ENCODE measurements at regions not wholly inside any gene's neighbourhood (a gene's known extent, or its start where the extent isn't known, plus 50 kb on each side); places are given as distances from the start of the nearest gene placed in this dataset.
"Not testable (repeated sequence)": the region's sequence is repeated elsewhere in the genome, so short reads cannot be mapped to it uniquely, and the experiment has no call there.

DNA sequence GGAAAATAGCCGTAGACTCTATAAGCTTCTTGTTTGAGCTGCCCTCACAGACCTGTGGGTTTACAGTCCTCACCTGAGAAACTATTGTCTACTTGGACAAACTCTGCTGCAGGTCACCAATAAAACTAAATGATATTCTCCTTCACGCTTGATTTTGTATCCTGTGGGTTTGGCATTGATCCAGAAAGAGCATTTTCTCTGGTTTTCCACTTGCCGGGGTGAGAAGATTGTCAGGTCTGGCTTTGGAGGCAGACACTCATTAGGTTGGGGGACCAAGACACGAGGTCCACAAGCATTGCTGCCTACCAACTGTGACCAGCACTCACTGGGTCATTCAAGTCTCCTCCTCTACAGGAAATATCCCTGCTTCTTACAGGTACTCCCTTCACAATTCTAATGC, 68.5 kb downstream of the CDC14C start:
- DNase-seq (ENCODE audit: low read depth) = peak; percentile 2

DNA sequence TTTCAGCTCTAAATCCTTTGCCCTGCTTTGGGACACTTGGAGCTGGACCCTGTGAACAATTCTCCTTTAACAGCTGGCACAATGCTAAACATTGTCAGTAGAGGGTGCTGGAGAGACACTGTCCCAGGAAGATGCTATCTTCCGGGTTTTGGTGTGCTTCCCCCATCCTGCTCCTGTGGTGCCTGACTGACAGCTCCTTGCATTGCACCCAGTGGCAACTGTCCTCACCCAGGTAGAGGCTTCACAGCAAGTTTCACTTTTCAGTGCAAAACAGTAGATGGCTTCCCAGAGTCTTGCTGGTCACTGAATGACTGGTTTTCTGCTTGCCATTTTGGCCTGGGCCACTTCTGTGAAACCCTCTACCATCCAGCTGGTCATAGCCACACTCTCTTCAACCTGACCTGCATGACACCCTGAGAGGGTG, 77.3 kb downstream of the CDC14C start:
- DNase-seq (ENCODE audit: low read depth) = peak; percentile 20

DNA sequence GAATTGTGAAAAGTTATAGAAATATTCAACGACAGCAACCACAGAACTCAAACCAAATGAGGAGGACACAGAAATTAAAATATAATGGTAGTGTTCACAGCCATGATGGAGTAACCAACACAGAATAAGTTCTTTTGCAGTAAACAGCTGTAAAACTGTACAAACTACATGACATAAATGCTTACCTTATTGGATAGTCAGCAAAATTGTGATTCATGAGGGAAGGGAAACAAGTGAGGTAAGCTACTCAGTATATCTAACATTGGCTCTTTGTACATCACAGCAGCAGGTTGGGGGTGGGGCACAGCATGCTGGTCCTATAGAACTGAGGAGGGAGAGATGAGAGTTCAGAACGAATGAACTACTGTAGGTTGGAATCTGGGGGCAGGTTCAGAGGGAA, 86.4 kb downstream of the CDC14C start:
- no peak for DNase-seq (ENCODE audit: low read depth)

DNA sequence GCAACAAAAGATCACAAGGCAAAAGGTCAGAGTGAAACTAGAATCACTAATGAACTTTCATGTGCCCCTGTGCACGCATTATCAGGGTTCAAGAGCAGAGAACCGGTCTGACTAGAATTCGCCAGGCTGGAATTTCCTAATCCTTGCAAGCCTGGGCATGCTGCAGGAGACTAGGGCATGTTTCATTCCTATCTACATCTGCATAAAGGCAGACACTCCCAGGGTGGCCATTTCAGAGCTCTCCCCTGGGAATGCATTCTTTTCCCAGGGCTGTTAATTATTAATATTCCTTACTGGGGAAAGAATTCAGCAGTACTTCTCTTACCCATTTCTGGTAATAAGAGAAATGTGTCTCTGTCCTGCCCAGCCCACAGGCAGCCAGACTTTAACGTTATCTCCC, 90.5 kb downstream of the CDC14C start:
- DNase-seq (ENCODE audit: low read depth) = no peak

DNA sequence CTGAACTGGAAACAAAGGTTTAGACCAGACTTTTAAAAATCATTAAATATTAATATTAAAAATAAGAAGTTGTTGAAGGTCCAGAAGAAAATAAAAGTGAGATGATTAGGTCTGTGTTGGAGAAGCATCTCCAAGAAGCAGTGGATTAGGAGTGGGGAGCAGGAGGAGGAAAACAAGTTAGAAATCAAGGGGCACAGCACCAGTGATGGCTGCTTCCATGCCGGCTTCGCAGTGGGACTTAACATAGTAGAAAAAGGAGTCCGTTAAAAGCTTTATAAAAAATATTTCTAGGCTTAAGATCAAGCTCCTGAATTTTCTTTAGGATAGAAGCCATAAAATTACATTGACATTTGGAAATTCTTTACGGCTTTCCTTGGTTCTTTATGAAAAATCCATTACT, 95.8 kb downstream of the CDC14C start:
- DNase-seq (ENCODE audit: low read depth) = no peak

DNA sequence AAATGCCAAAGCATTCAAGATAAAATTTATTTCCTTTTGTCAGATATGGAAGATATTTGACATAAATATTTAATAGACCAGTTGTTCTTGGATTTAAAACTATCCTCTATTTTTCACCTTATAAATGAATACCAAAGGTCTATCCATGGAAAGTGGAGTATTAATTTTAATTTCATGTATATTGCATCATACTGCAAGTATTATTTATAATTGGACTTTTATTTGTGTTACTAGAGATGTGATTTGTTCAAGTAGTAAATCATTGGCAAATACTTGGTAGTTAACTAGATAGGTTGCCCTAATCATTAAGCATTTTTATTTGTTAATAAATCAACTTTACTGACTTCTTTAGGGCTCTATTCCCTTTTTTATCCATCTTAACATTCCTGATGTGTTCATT, 98.1 kb downstream of the CDC14C start:
- no peak for DNase-seq (ENCODE audit: low read depth)

DNA sequence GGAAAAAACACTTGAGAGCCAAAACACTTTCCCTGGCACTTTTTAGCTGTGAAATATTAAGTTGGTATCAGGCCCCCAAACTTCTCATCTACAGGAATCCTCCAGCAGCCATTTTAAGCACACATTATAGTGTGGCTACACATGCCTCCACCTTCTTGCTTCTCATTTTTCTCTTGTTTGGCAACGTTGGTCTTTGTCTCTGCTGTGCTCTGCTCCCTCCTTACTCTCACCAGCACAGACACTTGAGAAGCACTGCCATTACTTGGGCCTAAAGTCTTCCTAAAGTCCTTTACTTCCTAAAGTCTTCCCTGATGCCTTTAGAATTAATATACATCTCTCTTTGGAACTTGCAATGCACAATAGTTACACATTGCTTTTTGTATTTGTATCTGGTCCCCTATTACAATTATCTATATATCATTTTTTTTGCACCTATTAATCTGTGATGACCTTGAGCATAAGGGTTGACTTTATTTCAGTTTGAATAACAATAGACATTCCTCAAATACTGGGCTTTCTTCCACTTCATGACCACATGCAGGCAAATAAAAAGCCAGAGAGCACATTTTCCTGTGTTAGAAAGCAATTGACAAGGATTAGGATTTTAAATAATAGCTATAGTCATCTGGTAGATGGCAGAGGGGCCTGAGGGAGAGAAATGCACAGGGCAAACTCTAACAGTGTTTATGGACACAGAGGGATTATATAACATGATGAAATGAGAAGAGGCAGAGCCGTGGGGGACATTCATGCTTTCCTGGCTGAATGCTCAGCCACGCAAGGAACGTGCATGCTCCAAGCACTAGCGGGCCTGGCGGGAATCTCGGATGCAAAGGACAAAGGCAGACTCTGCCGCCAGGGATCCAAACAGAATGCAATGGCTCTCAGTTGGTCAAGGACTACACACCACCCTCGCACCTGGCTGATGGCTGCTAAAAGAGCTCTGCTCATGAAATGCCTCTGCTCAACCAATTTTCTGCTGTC, 99.3 kb downstream of the CDC14C start:
- DNase-seq (ENCODE audit: low read depth) = no peak

DNA sequence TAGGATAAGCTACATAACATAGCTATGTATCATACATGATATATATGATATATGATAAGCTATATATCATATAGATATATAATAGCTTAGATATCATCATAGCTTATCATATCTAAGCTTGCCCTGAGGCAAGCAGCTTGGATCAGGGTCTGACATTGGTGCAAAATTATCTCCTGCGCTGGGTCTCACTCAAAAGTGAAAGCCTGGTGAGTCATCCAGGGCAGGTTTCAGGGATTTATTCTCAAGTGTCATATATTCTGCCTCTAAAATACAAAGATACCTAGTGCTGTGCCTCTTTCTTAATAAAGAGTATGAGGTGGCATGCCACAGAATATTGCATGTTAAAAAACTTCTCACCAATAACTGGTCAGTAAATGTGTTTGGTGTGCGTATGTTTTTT, 105.9 kb downstream of the CDC14C start:
- DNase-seq (ENCODE audit: low read depth) = no peak

DNA sequence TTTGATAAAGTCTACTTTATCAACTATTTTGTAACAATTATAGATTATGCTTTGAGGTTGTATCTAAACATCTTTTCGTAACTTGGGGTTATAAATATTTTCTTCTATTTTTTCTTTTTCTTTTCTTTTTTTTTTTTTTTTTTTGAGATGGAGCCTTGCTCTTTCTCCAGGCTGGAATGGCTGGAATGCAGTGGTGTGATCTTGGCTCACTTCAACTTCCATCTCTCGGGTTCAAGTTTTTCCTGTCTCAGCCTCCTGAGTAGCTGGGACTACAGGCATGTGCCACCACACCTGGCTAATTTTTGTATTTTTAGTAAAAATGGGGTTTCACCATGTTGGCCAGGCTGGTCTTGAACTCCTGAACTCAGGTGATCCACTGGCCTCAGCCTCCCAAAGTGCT, 108.8 kb downstream of the CDC14C start:
- not testable (repeated sequence) for DNase-seq (ENCODE audit: low read depth)

DNA sequence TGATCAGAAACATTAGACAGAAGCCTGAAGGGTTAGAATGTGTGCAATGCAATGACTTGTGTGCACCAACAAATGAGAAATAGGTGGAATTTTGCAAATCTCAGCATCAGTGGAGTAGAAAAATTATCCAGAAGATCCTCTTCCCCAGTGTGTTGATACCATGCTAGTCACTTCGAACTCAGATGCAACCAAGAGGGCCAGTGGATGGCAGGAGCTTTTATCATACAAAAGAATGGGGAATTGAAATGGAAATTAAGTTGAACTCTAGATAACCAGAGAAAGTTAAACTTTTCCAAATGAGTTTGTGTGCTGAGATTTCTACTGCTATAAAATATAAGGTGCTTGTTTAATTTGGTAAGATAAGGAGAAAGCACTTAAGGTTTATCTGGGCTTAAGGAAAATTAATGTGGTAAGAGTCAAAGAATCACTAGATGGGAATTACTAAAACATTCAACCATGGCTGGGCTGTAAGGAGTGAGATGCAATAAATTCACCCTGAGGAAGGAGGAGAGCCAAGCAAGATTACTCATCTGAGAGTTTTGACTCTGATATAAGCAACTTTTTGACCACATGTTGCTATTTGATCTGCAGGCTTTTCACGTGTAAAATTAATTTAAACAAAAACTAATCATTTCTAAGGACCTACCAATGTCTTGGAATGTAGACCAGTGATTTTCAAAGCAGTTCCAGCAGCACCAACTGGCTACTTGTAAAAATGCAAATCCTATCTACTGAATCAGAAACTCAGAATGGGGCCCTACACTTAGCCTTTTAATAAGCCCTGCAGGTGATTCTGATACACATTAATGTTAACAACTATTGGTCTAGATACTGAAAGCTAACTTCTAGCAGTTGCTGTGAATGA, 113.2 kb downstream of the CDC14C start:
- peak; percentile 1 for DNase-seq (ENCODE audit: low read depth)

DNA sequence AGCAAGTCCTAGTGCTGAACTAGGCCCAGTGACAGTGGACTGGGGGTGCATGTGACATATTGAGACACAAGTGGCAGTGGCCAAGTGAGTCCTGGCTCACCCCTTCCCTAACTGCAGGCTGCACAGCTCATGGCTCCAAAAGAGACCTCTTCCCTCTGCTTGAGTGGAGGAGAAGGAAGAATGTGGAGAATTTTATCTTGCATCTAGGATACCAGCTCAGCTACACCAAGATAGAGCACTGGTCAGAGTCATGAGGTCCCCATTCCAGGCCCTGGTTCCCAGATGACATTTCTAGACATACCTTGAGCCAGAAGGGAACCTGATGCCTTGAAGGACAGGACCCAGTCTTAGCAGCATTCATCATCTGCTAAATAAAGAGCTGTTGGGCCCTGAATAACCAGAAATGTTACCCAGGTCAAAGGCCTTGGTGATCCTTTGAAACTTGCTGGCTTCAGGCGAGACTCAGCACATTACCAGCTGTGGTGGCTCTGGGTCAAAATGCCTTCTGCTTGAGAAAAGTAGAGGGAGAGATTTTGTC, 114.5 kb downstream of the CDC14C start:
- DNase-seq (ENCODE audit: low read depth) = no peak

DNA sequence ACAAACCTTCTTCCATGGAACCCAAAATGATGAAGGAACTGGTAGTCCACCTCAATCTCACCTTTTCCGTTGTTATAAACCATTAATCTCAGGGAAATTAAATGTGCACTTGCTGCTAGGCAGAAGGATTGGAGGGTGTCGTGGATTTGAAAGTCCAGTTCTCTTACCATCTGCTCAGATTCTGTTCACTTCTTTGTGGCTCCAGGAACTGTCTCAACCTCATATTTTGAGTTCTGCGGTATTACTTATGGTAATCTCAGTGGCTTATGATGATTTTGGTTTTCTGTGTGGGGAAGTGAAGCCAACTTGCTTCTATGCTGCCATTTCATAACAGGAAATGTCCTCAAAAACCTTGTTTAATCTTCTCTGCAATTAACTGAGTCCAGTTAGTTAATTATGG, 136.4 kb downstream of the CDC14C start:
- no peak for DNase-seq (ENCODE audit: low read depth)

DNA sequence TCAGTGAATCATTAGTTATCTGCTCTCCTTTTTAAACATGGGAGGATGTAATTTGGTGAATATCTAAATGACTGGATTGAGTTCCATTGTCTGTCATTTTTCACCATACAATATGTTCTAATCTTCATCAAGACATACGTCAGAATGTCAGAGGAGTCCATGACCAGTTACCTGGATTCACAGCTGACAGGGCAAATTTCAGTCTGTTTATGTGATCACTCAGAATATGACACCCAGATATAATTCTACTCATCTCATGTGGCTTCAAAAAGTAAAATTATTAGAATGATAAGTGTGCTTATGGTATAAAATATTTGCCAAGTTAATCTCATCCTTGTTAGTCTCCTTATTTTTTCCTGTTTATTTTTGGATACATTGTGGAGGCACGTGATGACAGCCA, 150.2 kb downstream of the CDC14C start:
- no peak for DNase-seq (ENCODE audit: low read depth)

DNA sequence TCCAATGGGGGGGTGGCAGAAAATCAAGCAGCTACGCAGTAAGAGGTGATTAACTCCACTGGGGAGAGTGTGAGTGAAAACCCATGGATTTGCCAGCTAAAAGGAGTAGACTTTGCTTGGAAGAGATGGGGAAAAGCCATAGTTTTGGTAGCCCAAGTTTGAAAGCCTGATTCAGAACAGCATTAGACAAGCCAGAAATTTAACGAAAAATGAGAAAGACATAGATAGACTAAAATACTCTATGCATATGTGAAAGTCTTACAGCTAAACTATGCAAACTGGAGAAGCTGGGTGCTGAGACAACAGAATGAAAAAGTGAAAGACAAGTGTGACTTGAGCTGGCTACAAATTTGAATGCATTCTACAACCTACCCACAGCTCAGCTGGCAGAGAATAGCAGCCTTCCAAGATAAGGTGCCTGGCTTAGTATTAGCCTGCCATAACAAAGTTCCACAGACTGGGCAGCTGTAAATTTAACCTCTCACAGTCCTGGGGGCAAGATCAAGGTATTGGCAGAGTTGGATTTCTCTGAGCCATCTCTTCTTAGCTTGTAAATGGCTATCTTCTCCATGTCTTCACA, 156.6 kb downstream of the CDC14C start:
- DNase-seq (ENCODE audit: low read depth) = no peak

DNA sequence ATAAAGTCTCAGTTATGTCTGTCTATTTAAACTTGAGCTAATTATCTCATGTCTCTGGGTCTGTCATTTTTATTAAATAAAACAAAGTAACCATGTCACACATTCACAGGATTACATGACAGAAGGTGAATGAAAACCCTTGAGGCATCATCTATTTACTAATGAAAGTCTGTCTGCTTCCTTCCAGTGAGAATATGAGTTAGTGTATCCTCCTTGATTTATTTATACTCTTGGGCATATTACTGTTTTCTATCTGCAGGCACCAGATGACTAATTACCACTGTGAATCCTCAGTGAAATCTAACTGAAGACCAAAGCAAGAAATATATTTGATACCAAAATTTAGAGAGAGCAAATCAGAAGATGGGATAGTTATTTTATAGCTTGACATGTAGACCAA, 163.7 kb downstream of the CDC14C start:
- no peak for DNase-seq (ENCODE audit: low read depth)

DNA sequence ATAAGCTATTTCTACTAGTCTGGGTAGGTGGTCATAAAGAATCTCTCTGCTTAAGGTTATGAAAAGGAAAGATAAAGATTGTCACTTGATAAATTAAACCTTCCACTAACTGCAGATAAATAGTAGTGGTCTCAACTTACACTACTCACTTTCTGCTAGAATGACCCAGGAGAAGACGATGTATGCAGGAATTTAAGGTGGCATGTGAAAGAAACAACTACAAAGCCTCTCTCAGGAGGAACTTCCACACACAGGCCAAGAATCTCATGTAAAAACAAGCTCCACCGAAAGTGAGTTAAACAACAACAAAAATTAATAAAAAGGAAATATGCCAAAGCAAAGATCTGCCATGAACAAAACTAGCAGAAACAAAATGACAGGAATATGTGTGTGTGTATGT, 165.4 kb downstream of the CDC14C start:
- no peak for DNase-seq (ENCODE audit: low read depth)

DNA sequence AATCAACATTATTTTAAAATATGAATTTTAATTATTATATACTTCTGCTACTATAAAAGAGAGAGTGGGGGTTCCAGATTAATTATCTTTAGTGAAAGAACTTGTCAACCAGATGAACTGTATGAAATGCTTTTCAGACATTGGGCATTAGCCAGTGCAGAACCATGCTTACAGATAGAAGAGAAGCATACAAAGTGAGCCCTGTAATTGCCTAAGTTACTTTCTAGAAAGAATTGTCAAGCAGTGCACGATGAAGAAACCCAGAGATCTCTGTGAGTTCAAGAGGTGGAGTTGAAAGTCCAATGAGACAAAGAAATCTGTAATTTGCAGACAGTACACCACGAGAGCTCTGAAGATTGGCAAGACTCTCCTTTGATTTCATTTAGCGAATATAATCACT, 166.7 kb downstream of the CDC14C start:
- DNase-seq (ENCODE audit: low read depth) = no peak

DNA sequence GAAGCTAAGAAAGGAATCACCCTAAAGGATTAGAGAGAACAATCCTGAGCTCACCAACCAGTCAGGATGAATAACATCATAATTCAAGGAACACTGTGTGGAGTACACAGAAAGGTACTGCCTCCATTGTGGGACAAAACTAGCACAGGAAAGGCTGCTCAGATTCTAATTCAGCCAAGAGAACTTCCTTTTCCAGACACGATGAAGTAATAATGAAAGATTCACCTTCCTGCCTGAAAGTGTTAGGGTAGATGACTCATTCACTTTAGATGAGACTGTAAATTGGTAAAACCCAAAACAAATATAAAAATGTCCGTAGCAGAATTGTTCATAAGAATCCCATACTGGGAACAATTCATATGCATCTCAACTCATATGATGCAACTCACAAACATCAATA, 167.2 kb downstream of the CDC14C start:
- no peak for DNase-seq (ENCODE audit: low read depth)

DNA sequence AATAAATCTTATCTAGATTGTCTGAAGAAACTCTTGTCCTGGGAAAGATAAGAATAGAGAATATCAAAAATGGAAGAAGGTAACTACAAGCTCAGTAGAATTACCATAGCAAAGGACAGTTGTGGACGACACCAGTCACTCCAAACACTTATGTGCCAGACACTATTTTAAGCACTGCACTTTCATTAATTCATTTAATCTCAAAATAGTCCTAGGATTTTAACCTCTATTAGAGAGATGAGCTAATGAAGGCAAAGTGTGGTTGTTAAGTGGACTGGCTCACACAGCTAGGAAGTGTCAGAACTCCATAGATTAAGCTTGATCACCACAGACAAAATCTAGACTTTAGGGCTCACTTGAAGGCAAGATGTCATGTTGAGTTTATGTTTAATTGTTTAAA, 168.9 kb downstream of the CDC14C start:
- no peak for DNase-seq (ENCODE audit: low read depth)

DNA sequence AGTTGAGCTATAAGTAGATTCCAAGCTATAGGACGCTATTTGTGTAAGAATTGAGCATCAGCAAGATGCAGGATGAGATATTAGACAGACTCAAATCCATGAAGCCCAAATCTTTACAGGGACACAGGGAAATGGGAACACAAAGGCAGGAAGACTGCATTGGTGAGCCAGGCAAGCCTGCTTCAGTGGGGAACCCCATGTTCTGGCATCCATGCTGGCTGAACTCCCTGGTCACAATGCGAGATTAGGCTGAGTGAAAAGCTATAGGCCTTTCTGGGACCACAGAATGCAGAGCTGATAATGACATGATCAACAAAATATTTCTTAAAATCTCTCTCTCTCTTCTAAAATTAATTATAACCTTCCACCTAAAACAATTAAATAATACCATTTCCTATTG, 170.5 kb downstream of the CDC14C start:
- no peak for DNase-seq (ENCODE audit: low read depth)

DNA sequence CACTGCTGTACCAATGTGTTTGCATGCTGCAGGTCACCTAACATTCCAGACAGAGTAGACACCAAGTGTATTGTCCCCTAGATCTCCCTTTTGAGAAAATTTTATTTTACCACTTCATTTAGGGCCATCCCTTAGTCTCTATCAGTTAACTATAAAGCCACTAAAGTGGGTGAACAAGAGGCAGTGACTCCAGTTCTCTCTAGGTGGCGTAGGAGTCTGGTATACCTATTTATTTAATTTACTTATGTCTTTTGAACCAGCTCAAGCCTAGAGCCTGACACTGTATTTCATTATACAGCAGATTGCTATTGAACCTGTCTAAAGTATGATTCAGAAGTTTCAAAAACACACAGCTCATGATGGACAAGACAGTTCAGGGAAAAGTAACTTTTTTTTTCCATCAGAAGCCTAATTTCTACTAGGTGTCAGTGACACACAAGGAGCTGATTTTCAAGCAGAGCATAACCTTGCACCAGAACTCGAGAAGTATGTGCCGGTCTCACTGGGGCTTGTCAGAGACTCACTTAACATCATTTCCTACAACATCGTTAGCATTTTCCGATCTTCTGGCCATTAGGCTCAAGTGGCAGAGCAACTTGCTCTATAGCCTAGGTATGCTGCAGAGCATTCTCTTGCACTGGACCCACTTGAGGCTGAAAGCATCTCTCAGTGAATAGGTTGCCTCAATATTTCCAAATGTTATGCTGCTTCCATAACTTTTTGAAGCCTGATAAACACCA, 175.4 kb downstream of the CDC14C start:
- no peak for DNase-seq (ENCODE audit: low read depth)

Data from M059J (cell line).